Activated CD8-positive, alpha-beta T cell treated with anti-CD3 and anti-CD28 coated beads for 36 hours (primary cell): ENCODE measurements at regions not wholly inside any gene's neighbourhood (a gene's known extent, or its start where the extent isn't known, plus 50 kb on each side); places are given as distances from the start of the nearest gene placed in this dataset.

Experiments
- ATAC-seq: fragments of 200-7000 bp; cut with Tn5 transposase; one replicate; pipeline ENCODE4 v1.10.0; 2021; ENCODE audit warnings: mild to moderate bottlenecking, moderate library complexity
- CTCF ChIA-PET: fragments of 350-600 bp; sonication (Branson Sonifier 250); formaldehyde crosslinking; loops from one replicate; lab custom pipeline; 2021; ENCODE audit warnings: antibody characterized with exemption; lab: Charles Lee
- POLR2A ChIA-PET: fragments of 350-600 bp; sonication (Branson Sonifier 250); formaldehyde crosslinking; loops from one replicate; lab custom pipeline; 2021; ENCODE audit warnings: antibody characterized with exemption; lab: Charles Lee
- DNase-seq: peaks from one replicate; pipeline ENCODE4 v3.0.0-alpha.2; 2020
- H3K27ac Mint-ChIP-seq: one replicate; pipeline ENCODE4 v1.8.0; 2021; ENCODE audit warnings: mild to moderate bottlenecking, mixed read lengths
- H3K27me3 Mint-ChIP-seq: one replicate; pipeline ENCODE4 v1.8.0; 2021; ENCODE audit warnings: mixed read lengths
- H3K36me3 Mint-ChIP-seq: one replicate; pipeline ENCODE4 v1.8.0; 2021; ENCODE audit warnings: low read depth, mixed read lengths
- H3K4me1 Mint-ChIP-seq: one replicate; pipeline ENCODE4 v1.8.0; 2021; ENCODE audit warnings: low read depth, mixed read lengths
- H3K4me3 Mint-ChIP-seq: one replicate; pipeline ENCODE4 v1.8.0; 2021; ENCODE audit warnings: mild to moderate bottlenecking, moderate library complexity, mixed read lengths
- H3K9me3 Mint-ChIP-seq: one replicate; pipeline ENCODE4 v1.8.0; 2021; ENCODE audit warnings: mixed read lengths
- intact Hi-C: fragments of 100-400 bp; cut with micrococcal nuclease; formaldehyde crosslinking; loops from one replicate; pipeline ENCODE4 v1.10.0; 2022
- TF ChIP-seq, protein P1 (sequence below): fragments of 200-600 bp; IDR thresholded peaks from one replicate; pipeline ENCODE4 v1.8.0; 2022; ENCODE audit warnings: antibody characterized with exemption, mild to moderate bottlenecking

DNA sequence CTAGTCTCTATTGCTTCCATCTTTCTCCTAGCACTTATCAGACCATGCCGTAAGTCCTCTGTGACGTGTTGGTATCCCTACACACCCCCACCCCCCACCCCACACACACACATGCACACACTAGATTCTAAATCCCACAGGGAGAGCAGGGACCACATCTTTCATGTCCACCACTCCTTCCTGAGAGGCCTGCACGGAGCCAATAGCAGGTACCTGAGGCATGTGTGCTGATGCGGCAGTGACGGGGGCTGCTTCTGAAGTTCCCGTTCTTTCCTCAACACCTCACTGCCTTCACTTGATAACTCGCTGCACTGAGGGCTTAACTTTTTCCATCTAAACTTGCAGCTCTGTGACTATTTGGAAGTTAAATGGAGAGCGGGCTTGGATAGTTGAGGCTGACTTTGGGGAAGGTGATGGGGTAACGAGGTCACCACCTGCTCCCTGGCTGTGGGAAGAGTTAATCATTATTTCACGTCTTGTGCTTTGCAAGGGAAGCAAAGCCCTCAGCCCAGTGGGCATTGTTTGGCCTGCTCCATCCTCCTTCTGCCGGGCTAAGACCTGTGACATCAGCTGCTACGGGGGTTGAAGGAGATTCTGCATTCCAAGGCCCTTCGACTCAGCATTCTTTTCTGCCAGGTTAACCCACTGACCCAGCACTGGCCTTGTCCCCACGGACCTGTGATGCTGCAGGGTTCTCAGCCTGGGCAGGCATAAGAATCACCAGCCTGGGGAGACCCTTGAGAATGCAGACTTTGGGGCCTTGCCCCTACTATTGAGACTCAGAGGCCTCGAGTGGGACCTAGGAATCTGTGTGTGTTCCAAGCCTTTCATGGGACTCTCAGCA, 187.8 kb downstream of the ANKRD60 start:
- Mint-ChIP-seq H3K27me3 (peaks cover 5% of the 10 kb centered on the region), H3K9me3 (no peaks in the 10 kb centered on the region), H3K4me1 (no peaks in the 10 kb centered on the region), H3K36me3 (no peaks in the 10 kb centered on the region), H3K4me3 (no peak overlapping the region), H3K27ac (no peak overlapping the region)
- DNase-seq (no peak), ATAC-seq (no peak)
- POLR2A ChIA-PET: no interaction called here
- TF ChIP-seq, protein P1, sequence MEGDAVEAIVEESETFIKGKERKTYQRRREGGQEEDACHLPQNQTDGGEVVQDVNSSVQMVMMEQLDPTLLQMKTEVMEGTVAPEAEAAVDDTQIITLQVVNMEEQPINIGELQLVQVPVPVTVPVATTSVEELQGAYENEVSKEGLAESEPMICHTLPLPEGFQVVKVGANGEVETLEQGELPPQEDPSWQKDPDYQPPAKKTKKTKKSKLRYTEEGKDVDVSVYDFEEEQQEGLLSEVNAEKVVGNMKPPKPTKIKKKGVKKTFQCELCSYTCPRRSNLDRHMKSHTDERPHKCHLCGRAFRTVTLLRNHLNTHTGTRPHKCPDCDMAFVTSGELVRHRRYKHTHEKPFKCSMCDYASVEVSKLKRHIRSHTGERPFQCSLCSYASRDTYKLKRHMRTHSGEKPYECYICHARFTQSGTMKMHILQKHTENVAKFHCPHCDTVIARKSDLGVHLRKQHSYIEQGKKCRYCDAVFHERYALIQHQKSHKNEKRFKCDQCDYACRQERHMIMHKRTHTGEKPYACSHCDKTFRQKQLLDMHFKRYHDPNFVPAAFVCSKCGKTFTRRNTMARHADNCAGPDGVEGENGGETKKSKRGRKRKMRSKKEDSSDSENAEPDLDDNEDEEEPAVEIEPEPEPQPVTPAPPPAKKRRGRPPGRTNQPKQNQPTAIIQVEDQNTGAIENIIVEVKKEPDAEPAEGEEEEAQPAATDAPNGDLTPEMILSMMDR: no peak
- intact Hi-C loops: no loop called here
- CTCF ChIA-PET: no interaction called here

DNA sequence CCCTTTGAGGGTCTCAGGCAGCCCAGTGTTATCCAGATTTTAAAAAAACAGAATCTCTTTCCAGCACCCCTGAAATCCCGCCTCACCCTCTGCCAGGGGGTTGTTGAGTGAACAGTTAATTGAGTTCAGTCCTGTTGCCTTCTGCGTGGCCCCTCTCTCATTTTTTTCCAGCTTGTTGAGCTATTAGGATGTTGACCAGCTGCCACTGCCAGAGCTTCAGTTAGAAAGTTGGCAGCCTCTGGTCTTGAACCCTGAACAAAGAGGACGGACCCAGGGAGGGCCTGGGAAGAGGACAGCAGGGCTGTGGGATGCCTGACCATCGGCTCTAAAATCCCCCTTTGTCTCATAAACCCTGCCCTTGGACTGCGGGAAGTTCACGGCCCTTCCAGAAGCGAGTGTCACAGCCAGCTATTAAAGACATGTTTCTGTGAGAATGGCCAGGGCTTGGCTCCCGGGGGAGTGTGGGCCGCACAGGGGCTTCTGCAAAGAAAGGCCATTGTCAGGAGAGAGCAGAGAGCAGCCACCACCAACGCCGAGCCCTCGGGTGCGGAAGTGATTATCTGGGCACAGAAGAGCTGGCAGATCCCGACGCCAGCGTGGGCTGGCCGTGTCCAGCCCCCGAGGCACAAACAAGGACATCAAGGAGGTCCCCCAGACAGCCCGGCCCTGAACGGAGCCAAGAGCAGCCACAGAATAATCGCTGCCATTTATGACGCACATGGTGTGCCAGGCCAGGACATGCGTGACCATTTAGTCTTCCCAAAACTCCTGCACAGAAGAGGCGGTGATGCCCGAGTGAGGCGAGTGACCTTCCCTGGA, 189.0 kb downstream of the ANKRD60 start:
- ATAC-seq (no peak), DNase-seq (no peak)
- Mint-ChIP-seq H3K4me3 (no peak overlapping the region), H3K27me3 (peaks cover 5% of the 10 kb centered on the region), H3K4me1 (no peaks in the 10 kb centered on the region), H3K27ac (no peak overlapping the region), H3K36me3 (no peaks in the 10 kb centered on the region), H3K9me3 (no peaks in the 10 kb centered on the region)
- ChIA-PET POLR2A (no interaction called here), CTCF (no interaction called here)
- intact Hi-C loops: no loop called here
- TF ChIP-seq, protein P1: no peak

DNA sequence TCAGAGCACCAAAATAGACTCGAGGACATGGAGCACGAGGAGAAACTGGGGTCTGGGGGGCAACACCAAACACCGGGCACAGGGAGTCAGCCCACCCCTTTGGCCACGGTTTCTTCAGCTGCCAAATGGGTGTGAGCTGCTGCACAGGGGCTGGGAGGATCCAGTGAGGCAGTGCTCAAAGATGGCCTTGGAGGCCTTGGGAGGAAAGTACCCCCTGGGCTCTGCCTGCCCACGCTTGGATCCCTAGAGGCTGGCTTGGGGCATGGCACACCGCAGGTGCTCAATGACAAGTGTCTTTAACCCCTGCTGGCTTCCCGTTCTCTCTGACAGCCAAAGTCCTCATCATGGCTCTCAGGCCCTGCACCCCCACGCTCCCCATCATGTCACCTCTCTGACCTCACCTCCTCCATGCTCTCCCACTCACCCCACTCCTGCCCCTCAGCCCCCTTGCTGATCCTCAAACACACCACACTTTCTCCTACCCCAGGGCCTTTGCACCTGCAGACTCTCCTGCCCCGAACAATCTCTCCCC, 190.3 kb downstream of the ANKRD60 start:
- peaks cover 5% of the 10 kb centered on the region for H3K27me3 Mint-ChIP-seq
- no peaks in the 10 kb centered on the region for H3K36me3 Mint-ChIP-seq
- intact Hi-C loops: no loop called here
- CTCF ChIA-PET: no interaction called here
- POLR2A ChIA-PET: no interaction called here
- H3K4me3 Mint-ChIP-seq: no peak overlapping the region
- DNase-seq (no peak), ATAC-seq (no peak)
- H3K9me3 Mint-ChIP-seq: no peaks in the 10 kb centered on the region
- H3K4me1 Mint-ChIP-seq: no peaks in the 10 kb centered on the region
- no peak overlapping the region for H3K27ac Mint-ChIP-seq
- TF ChIP-seq, protein P1: no peak

DNA sequence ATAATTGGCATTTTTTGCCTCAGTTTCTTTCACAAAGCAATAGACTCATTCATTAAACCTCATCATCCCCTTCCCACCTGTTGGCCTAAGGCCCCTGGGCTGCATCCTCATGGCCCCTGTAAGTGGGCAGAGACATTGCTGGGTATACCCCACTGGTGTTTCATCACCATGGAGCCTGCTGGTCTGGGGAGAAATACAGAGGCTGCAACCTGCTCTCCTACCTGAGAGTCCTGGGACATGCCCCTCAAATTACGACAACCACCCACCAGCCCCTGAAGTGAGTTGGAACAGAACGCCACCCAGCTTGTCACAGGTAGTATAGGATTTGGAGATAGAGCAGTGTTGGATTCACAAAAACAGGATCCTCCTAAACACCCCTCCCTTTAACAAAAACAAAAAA, 190.8 kb downstream of the ANKRD60 start:
- no peak for DNase-seq
- ATAC-seq: no peak
- CTCF ChIA-PET: interaction anchor here (0.6 to 1.9 kb wide), 2 partner anchors 49 to 120 kb away, joined by 4 to 6 read pairs; no protein-coding TSS in a partner anchor

More for the DNA sequence above, 190.8 kb downstream of the ANKRD60 start:
- Mint-ChIP-seq H3K4me1 (no peaks in the 10 kb centered on the region), H3K9me3 (no peaks in the 10 kb centered on the region), H3K4me3 (no peak overlapping the region), H3K27me3 (peaks cover 5% of the 10 kb centered on the region), H3K36me3 (no peaks in the 10 kb centered on the region), H3K27ac (no peak overlapping the region)
- TF ChIP-seq, protein P1: no peak
- intact Hi-C loops: no loop called here
- POLR2A ChIA-PET: no interaction called here
